Stimulated activated CD8-positive, alpha-beta memory T cell treated with anti-CD3 and anti-CD28 coated beads, Interleukin-7, amount 100 ng/mL, for 48 hours (primary cell): ENCODE measurements at regions not wholly inside any gene's neighbourhood (a gene's known extent, or its start where the extent isn't known, plus 50 kb on each side); places are given as distances from the start of the nearest gene placed in this dataset.

Experiments
- DNase-seq, 2 donors: peaks; one replicate each; pipeline ENCODE4 v3.0.0-alpha.2; 2020; ENCODE audit warnings: low read depth in 1 of 2; ENCODE audit errors: extremely low read depth in 1 of 2

GRCh38 chr4:182000077-182000476, 243.1 kb upstream of the TENM3 start:
- no peak for DNase-seq

- no peak for DNase-seq
These were observed 232.3 kb upstream of the TENM3 start for GRCh38 chr4:182010876-182011275.

- no peak for DNase-seq
These were observed 229.0 kb upstream of the TENM3 start for GRCh38 chr4:182014164-182014563.

GRCh38 chr4:182015014-182015413, 228.2 kb upstream of the TENM3 start:
- DNase-seq, result no peak

- no peak for DNase-seq
These were observed 227.3 kb upstream of the TENM3 start for GRCh38 chr4:182015893-182016292.

- no peak for DNase-seq
These were observed 226.2 kb upstream of the TENM3 start for GRCh38 chr4:182017038-182017437.

- no peak for DNase-seq
These were observed 224.5 kb upstream of the TENM3 start for GRCh38 chr4:182018691-182019090.

- no peak for DNase-seq
These were observed 224.0 kb upstream of the TENM3 start for GRCh38 chr4:182019148-182019652.

- DNase-seq, result no peak
These were observed 220.3 kb upstream of the TENM3 start for GRCh38 chr4:182022909-182023308.

- no peak for DNase-seq
These were observed 219.7 kb upstream of the TENM3 start for GRCh38 chr4:182023469-182023868.

GRCh38 chr4:182042945-182043344, 200.3 kb upstream of the TENM3 start:
- DNase-seq, result no peak

- no peak for DNase-seq
These were observed 194.3 kb upstream of the TENM3 start for GRCh38 chr4:182048871-182049270.

GRCh38 chr4:182056866-182057265, 186.3 kb upstream of the TENM3 start:
- DNase-seq, result no peak

GRCh38 chr4:182062458-182062857, 180.7 kb upstream of the TENM3 start:
- no peak for DNase-seq

GRCh38 chr4:182062936-182063335, 180.3 kb upstream of the TENM3 start:
- DNase-seq, result no peak

- no peak for DNase-seq
These were observed 179.6 kb upstream of the TENM3 start for GRCh38 chr4:182063651-182064050.

GRCh38 chr4:182065255-182065654, 177.9 kb upstream of the TENM3 start:
- no peak for DNase-seq

- no peak for DNase-seq
These were observed 177.2 kb upstream of the TENM3 start for GRCh38 chr4:182066037-182066436.

- no peak for DNase-seq
These were observed 175.4 kb upstream of the TENM3 start for GRCh38 chr4:182067828-182068227.

GRCh38 chr4:182068920-182069319, 174.3 kb upstream of the TENM3 start:
- DNase-seq, result no peak

- no peak for DNase-seq
These were observed 169.9 kb upstream of the TENM3 start for GRCh38 chr4:182073278-182073677.

- no peak for DNase-seq
These were observed 169.1 kb upstream of the TENM3 start for GRCh38 chr4:182074139-182074538.

GRCh38 chr4:182074810-182075209, 168.4 kb upstream of the TENM3 start:
- no peak for DNase-seq

GRCh38 chr4:182082910-182083309, 160.3 kb upstream of the TENM3 start:
- no peak for DNase-seq
